Gastroesophageal sphincter (tissue), 4 donors: ENCODE measurements at regions not wholly inside any gene's neighbourhood (a gene's known extent, or its start where the extent isn't known, plus 50 kb on each side); places are given as distances from the start of the nearest gene placed in this dataset.

ENCODE experiments used
- ATAC-seq: fragments of 150-250 bp; one replicate; pipeline ENCODE4 v1.9.1; 2016; ENCODE audit warnings: mild to moderate bottlenecking, moderate library complexity
- H3K27ac ChIP-seq, 4 donors: fragments of 200-600 bp; sonication (generic) in 3 of 4; 1 replicate in 3 of 4; 2 replicates in 1 of 4; pipeline ENCODE4 v1.5.1; 2016 to 2019
- H3K27me3 ChIP-seq: fragments of 200-600 bp; sonication (generic); one replicate; pipeline ENCODE4 v1.5.1; 2019
- H3K36me3 ChIP-seq, 2 donors: fragments of 200-600 bp; sonication (generic); one replicate each; pipeline ENCODE4 v1.5.1; 2019; ENCODE audit warnings: control low read depth in 1 of 2
- H3K4me1 ChIP-seq, 3 donors: fragments of 200-600 bp; sonication (generic); 1 replicate in 2 of 3; 2 replicates in 1 of 3; pipeline ENCODE4 v1.5.1; 2016 to 2019; ENCODE audit warnings: control low read depth in 2 of 3
- H3K4me3 ChIP-seq, 2 donors: fragments of 200-600 bp; sonication (generic); one replicate each; pipeline ENCODE4 v1.5.1; 2019; ENCODE audit warnings: mild to moderate bottlenecking in 1 of 2, moderate library complexity in 1 of 2
- H3K9me3 ChIP-seq, 3 donors: fragments of 200-600 bp; sonication (generic); one replicate each; pipeline ENCODE4 v1.5.1; 2017 to 2019; ENCODE audit warnings: control low read depth in 2 of 3
- CTCF ChIP-seq, 4 experiments: fragments of 200-600 bp in 2 of 4; fragments of 450-650 bp in 2 of 4; sonication (generic) in 1 of 4; IDR thresholded peaks; one replicate each; pipeline ENCODE4 v1.5.1; 2017 to 2019; ENCODE audit warnings: antibody characterized with exemption in 4 of 4, mild to moderate bottlenecking in 2 of 4, moderate library complexity in 2 of 4
- EP300 ChIP-seq: sonication (generic); formaldehyde crosslinking; IDR thresholded peaks from one replicate; pipeline ENCODE4 v1.6.1; 2017; ENCODE audit warnings: antibody characterized with exemption, mild to moderate bottlenecking
- POLR2A ChIP-seq, 2 donors: fragments of 450-650 bp; IDR thresholded peaks; one replicate each; pipeline ENCODE4 v1.6.1; 2017; ENCODE audit warnings: antibody characterized with exemption in 2 of 2, mild to moderate bottlenecking in 2 of 2, moderate library complexity in 1 of 2
- POLR2AphosphoS5 ChIP-seq: sonication (generic); formaldehyde crosslinking; IDR thresholded peaks from one replicate; pipeline ENCODE4 v1.6.1; 2017; ENCODE audit warnings: antibody characterized with exemption
- WGBS, 2 donors: methylation state at CpG; one replicate each; pipeline ENCODE4 v1.1.5; 2018; ENCODE audit warnings: low coverage in 1 of 2; 5-methylcytosine and 5-hydroxymethylcytosine counted together

DNA sequence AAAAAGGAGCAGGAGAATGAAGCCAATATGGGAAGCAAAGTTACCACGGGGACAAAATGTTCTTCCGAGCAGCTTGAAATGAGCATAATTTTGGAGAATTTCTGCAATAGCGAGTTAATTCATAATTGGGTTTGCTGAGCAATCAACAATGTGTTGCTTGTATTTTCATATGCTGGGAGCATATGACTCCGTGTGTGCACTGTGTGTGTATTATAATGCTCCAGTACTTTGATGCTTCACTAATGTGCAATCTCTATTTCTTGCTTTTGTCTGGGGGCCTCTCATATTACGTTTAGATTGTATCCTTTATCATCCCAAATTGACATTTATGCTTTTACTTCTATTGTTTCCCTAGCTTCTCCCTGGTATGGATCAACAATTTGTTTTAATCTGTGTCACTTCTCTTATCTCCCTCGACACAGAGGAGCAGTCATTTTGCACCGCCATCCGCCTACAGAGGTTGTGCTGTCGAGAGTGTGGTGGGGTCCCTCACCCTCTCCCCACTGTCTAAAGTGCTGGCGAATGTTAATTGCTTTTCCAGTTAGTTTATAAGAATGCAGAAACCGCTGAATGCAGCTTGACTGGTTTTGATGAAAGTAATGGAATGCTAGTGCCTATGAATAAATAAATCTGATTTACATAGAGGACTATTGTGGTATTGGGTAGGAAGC lies 372.5 kb upstream of the WWC1 start:
- ATAC-seq, result no peak
- peaks cover 5% of the 10 kb centered on the region for H3K27me3 ChIP-seq
- H3K9me3 ChIP-seq, result peaks cover 0 to 7% (median 0%) of the 10 kb centered on the region in 3 donors
- no peak overlapping the region for H3K27ac ChIP-seq
- H3K36me3 ChIP-seq, result no peaks in the 10 kb centered on the region
- no peaks in the 10 kb centered on the region for H3K4me1 ChIP-seq
- 43 to 51% methylated on average over 11 of the region's 11 CpGs for WGBS, 2 donors
- TF ChIP-seq POLR2AphosphoS5, result no peak
- TF ChIP-seq CTCF (IDR thresholded peaks at IDR 0.05), result no peak
- no peak for TF ChIP-seq POLR2A (IDR thresholded peaks at IDR 0.05)
- no peak for TF ChIP-seq EP300
- H3K4me3 ChIP-seq, result no peak overlapping the region

DNA sequence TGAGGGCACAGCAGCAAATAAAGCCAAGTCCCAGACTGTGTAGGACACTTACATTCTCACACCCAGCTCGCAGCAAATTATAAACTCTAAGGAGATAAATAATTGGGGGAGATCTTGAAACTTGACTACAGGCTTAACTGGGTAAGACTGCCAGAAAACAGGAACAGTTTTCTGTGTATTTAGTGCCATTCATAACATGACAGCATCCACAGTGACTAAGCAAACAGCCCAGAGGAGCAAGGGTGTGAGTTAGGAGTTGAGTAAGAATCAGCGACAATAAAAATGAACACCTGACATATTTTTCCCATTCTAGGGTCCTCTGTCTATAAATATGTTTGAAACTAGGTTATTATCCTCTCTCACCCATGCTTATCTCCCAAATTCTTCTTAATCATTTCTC lies 370.9 kb upstream of the WWC1 start:
- Histone ChIP-seq H3K4me3 (no peak overlapping the region), H3K27ac (no peak overlapping the region), H3K36me3 (no peaks in the 10 kb centered on the region), H3K27me3 (no peaks in the 10 kb centered on the region), H3K9me3 (no peaks in the 10 kb centered on the region), H3K4me1 (no peaks in the 10 kb centered on the region)
- 64 to 75% methylated on average over 2 of the region's 2 CpGs for WGBS, 2 donors
- TF ChIP-seq CTCF (IDR thresholded peaks at IDR 0.05), result no peak
- TF ChIP-seq EP300, result no peak
- TF ChIP-seq POLR2A (IDR thresholded peaks at IDR 0.05), result no peak
- TF ChIP-seq POLR2AphosphoS5, result no peak
- no peak for ATAC-seq

DNA sequence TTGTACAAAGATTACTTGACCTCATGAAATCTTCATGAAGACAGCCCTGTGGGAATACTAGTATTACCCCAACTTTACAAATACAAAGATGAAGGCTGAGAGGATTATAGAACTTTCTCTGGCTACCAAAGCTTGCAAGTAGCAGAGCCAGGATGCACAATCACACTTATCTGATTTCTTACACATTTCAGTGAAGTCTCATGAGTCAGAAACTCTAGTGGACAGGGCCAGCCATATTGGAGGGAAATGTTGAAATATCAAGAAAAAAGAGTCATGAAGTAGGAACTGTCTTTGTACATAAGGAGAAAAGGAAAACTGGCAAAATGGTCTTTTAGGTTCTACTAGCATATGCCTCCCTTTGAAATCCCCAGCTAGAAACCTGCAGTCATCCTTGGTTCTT lies 369.6 kb upstream of the WWC1 start:
- no peak for ATAC-seq
- Histone ChIP-seq H3K4me3 (no peak overlapping the region), H3K36me3 (no peaks in the 10 kb centered on the region), H3K9me3 (peaks cover 0 to 3% (median 0%) of the 10 kb centered on the region in 3 donors), H3K27ac (no peak overlapping the region), H3K27me3 (no peaks in the 10 kb centered on the region), H3K4me1 (no peaks in the 10 kb centered on the region)
- no peak for TF ChIP-seq POLR2A (IDR thresholded peaks at IDR 0.05)
- TF ChIP-seq CTCF (IDR thresholded peaks at IDR 0.05), result no peak
- no peak for TF ChIP-seq POLR2AphosphoS5
- TF ChIP-seq EP300, result no peak

- WGBS, 2 donors, result 78 to 88% methylated on average over 4 of the region's 4 CpGs
- no peak for TF ChIP-seq POLR2A (IDR thresholded peaks at IDR 0.05)
- no peak for TF ChIP-seq CTCF (IDR thresholded peaks at IDR 0.05)
- TF ChIP-seq EP300, result no peak
- TF ChIP-seq POLR2AphosphoS5, result no peak
Observed at GRCh38 chr5:167923396-167923795, 368.0 kb upstream of the WWC1 start.

DNA sequence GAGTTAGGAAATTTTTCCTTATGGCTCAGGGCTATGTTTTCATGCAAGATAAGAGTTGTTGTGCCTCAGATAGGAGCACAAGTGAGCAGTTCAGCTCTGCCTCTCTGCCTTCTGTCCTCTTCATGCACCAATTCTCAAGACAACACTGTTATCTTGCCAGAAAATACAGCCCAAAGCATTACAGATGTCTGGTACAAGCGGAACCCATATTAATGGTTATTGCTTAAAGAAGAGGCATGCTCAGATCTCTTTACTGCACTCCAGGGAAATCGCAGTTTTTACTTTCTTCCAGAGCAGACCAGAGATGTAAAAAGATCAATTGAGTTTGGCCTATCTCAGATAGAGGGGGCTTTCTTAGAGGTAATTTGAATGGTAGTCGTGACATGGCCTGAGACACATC lies 361.6 kb upstream of the WWC1 start:
- no peak overlapping the region for H3K4me3 ChIP-seq
- 81 to 96% methylated on average over 3 of the region's 3 CpGs for WGBS, 2 donors

More at GRCh38 chr5:167923396-167923795, 368.0 kb upstream of the WWC1 start:
- no peak for ATAC-seq
- Histone ChIP-seq H3K4me1 (no peaks in the 10 kb centered on the region), H3K27me3 (no peaks in the 10 kb centered on the region), H3K9me3 (peaks cover 0 to 3% (median 0%) of the 10 kb centered on the region in 3 donors), H3K27ac (no peak overlapping the region), H3K4me3 (no peak overlapping the region), H3K36me3 (no peaks in the 10 kb centered on the region)

More for the DNA sequence above, 361.6 kb upstream of the WWC1 start:
- no peak overlapping the region for H3K27ac ChIP-seq
- no peak for ATAC-seq
- no peak for TF ChIP-seq EP300
- no peak for TF ChIP-seq POLR2A (IDR thresholded peaks at IDR 0.05)
- TF ChIP-seq CTCF (IDR thresholded peaks at IDR 0.05), result no peak
- no peak for TF ChIP-seq POLR2AphosphoS5
- no peaks in the 10 kb centered on the region for H3K36me3 ChIP-seq
- no peaks in the 10 kb centered on the region for H3K27me3 ChIP-seq
- H3K4me1 ChIP-seq, result no peaks in the 10 kb centered on the region
- H3K9me3 ChIP-seq, result peaks cover 0 to 3% (median 0%) of the 10 kb centered on the region in 3 donors
